ENCODE measurements at regions not wholly inside any gene's neighbourhood (a gene's known extent, or its start where the extent isn't known, plus 50 kb on each side); places are given as distances from the start of the nearest gene placed in this dataset.

DNA sequence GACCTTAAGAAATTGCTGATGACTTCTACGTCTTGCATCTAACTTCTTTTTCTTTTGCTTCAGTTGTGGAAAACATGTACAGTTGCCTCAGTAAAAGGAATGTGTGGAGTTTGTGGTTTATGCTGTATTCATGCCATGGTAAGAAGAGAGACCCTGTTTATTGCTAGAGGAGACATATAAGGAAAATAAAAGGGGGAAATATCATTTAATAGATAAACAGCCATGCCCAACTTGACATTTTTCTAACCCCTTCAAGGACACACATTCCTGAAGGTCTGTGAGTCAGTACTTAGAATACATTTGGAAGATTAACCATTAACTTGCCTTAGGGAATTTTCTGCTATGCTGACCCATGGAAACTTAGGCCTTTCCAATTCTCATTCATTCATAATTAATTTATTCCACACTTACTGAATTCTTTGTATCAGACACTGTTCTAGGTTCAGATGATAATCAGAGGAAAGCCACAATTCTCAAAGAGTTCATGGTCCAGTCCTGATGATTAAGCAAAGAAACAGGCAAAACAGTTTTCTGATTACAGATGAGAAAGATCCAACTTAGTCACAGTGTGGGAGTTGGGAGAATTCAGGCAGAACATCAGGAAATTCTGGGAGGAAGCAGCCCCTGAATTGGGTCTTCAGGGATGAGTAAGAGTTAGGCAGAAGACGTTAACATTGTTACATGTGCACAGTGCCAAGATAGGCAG is 329.8 kb upstream of the RASGRP1 start:
- no peak for DNase-seq

DNA sequence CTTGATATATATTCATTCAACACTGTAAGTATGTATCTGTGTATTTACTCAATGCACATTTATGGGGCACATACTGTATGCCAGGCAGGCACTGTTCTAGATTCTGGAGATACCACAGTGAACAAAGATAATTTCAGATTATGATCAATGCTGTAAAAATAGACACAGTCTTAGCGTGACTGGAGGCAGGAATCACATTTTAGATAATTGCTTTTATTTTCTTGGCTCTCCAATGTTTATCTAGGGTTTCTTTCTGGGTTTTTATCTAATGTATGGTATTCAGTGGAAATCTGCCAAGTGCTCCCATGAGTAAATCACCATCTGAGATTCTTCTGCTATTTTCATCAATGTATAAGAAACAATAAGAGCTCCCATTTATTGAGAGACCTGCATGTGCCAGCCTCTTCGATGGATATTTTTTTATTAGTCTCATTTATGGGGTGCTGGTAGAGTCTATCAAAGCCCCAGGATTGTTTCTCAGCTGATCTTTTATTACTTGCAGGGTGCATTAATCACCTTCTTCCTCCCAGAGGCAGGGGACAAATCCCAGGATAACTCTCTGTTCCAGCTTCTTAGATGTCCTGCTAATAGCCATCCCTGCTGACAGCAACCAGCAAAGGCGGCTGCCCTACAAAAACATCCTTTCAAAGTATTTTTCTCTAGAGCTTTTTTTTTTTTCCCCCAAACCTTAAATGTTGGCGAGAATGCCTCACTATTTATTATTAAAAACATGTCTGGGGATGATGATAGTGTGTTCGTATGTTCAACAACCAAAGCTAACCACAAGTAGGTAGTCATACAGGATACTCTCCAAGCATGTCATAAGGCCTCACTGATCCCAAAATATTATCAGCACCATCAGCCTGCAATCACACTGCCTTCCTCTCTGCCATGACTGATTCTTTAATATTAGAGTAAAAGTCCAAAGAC is 331.0 kb upstream of the RASGRP1 start:
- no peak for DNase-seq

DNA sequence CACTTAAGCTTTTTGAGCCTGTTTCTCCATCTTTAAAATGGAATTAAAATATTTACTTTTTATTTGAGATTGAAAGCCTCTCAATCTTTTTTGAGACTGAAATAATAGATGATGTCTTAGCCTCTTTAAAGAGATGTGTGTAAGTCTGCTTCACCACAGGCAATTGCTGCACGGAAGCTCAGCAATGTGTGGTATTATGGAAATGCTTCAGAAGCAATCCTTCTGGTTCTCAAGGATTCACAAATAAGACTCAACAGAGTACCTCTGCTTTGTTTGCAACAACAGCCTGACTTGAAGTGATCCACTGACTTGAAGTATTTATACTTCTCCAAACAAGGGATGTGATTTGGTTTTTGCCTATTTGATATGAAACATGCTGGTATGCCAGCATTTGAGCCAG is 332.0 kb upstream of the RASGRP1 start:
- no peak for DNase-seq

DNA sequence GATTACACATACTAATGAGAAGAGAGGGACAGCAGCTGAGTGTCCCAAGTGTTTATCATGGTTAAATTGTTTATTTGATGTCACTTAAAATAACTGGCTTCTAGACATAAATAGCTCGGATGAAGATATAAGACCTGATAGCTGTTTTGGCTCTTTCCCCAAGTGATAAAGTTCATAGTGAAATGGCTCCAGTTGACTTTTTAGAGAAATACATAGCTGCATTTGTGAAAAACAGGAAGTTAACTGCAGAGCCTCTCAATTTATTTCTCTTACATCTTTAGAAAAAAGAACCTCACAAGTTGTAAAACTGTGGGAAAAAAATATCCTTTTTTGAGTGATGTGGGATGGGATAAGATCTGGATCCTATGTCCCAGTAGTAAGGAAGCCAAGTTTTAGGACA is 332.9 kb upstream of the RASGRP1 start:
- DNase-seq, result no peak

DNA sequence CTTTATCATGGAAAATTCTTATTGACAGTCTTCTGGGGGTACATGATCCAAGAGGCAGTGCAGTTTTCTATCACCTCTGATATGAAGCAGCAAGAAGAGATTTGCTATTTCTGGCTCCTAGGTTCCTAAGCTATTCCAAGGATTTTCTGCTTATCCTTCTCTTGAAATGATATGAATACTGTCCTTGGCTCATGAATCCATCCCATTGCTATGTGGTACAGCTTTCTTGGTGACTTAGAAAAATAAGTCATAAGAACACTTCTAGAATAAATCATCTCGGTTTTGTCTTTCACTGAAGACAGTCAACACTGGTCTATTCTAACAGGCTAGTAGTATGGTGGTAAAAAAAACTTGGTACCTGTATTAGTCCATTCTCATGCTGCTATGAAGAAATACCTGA is 333.6 kb upstream of the RASGRP1 start:
- no peak for DNase-seq

DNA sequence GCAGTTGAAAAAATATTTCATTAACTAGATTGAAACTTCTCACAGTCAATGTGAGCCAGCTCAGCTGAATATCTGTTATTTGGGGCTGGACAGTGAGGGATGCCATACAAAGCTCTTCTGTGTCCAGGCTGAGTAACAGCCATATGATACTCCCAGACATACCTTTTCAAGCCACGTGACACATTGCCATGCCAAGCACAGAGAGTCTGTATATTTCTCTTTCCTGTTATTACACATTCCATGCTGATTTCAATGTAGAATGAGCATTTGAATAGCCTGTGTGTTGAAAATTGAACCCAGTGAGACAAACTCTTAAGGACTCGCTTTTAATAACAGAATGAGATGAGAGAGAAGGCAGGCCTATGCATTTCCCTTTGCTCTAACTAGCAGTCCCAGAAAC is 334.7 kb upstream of the RASGRP1 start:
- DNase-seq, result no peak

DNA sequence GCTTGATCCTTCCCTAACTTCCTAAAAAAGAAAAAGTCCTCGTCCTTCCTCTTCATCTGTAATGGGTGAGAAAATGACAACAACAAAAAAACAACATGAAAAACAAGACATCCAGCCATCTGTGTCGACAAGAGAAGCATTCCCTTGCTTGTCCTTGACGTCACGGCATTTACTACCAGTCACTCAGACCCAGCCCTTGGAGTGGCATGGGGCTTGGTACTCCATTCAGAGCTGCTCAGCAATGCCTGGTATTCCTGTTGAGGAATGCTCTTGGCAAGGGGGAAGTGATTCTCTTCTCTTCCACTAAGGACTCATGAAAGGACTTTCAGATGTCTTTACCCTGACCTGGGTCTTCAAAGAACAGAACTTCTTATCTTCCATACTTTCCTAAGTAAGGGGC is 339.7 kb upstream of the RASGRP1 start:
- DNase-seq, result no peak

DNA sequence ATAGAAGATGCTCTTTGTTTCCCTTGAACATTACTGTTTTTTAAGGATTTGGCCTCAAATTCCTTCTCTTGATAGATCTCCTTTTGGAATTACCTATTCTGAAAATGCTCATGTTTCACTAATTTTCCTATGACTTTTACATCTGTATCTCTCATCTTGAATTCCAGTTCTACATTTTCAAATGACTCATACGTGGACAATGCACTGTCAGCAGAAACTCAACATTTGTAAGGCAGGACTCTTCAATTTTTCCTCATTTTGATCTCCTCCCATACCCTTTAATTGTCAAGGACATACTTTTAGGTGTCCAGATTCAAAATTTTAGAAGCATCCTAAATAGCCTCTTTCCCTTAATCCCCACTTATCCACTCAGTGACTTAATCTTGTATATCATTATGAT is 341.0 kb upstream of the RASGRP1 start:
- DNase-seq, result no peak

DNA sequence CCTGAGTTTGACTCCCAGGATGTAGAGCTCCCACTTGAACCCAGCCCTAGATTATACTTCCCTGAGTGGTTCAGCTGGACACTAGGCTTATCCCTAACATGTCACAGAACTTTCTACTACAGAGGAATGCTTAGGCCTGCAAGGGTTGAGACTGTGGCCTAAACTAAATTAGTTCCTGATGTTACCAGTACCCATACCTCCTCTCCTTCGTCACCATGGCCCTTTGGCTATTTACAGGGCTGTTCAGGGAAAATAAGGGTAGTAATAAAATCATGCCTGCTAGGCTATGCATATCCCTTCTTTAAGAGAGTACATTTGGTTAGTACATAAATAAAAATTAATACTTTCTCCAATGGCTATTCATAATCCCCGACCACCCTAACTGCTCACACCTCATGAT is 356.4 kb upstream of the RASGRP1 start:
- DNase-seq, result no peak

DNA sequence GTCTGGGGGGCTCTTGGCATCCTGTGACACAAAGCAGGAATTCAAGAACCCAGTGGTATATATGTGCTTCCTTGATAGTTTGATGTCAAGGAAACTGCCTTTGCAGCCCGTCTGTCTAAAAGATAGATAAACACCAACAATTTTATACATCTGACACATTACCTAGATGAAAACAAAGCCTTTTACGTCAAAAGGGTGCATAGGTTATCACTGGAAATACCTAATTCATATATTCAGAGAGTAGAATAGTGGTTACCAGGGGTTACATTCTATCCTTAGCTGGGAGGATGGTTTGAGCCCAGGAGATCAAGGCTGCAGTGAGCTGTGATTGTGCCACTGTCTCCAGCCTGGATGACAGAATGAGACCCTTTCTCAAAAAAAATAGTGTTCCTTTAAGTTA is 356.9 kb upstream of the RASGRP1 start:
- no peak for DNase-seq

DNA sequence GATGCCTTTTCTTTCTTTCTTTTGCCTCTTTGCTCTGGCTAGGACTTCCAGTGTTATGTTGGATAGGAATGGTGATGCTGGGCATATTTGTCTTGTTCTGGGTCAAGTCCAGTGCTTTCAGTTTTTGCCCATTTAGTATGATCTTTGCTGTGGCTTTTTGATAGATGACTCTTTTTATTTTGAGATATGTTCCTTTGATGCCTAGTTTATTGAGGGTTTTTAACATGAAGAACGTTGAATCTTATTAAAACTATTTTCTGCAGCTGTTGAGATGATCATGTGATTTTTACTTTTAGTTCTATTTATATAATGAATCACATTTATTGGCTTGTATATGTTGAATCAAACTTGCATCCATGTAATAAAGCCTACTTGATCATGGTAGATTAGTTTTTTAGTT is 363.8 kb upstream of the RASGRP1 start:
- DNase-seq, result no peak

DNA sequence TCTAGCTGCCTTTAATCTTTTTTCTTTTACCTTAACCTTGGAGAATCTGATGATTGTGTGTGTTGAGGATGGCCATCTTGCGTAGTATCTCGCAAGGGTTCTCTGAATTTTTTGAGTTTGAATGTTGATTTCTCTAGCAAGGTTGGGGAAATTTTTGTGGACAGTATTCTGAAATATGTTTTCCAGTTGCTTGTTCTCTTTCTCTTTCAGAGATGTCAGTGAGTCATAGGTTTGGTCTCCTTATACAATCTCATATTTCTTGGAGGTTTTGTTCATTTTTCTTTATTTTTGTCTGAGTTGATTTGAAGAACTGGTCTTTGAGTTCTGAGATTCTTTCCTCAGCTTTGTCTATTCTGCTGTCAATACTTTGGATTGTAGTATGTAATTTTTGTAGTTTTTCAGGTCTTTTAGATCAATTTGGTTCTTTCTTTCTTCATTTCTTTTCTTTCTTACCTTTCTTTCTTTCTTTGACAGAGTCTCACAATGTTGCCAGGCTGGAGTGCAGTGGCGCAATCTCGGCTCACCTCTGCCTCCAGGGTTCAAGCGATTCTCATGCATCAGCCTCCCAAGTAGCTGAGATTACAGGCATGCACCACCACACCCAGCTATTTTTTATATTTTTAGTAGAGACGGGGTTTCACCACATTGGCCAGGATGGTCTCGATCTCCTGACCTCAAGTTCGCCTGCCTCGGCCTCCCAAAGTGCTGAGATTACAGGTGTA is 366.4 kb upstream of the RASGRP1 start:
- no peak for DNase-seq

DNA sequence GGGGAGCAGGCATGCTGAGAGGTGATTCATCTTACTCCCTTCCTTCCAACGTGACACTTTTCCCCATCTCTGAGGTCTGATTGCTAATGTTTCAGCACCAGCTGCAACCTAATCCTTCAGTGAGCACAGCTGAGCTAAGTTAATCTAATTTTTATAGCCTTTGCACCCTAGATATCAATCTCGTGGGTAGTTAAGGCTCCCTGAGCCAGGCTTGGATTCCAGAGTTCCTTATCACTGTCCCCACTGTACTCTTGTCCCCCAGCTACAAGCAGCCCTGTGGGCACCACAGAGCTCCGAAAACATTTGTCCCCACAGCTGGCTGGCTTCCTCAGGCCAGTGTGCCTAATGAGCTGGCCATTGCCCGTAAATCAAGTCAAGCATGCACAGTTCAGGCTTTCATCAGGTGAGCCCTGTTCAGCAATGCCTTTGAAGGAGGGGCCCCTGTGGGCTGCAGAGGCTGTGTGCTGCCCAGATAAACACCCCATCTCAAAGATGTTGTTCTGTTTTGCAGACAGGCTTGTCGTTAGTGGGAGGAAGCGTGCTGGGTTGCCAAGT is 376.9 kb upstream of the RASGRP1 start:
- DNase-seq, result no peak

DNA sequence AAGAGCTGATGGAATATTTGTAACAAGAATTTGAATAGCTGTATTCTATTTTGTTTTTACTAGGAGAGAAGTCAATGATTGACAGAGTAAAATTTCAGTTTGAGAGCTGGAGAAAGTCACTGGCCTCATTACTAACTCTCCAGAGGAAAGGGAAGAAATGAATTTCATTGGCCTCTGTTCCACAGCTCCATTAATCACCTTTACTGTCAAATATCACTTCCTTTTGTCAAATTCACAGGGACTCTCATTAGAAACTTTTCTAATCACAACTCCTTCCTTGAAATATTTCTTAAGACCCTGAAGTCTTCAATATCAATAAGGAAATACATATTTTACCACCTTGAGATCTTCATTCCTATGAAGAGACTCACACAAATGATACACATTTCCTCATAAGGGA is 379.9 kb upstream of the RASGRP1 start:
- DNase-seq, result no peak

DNA sequence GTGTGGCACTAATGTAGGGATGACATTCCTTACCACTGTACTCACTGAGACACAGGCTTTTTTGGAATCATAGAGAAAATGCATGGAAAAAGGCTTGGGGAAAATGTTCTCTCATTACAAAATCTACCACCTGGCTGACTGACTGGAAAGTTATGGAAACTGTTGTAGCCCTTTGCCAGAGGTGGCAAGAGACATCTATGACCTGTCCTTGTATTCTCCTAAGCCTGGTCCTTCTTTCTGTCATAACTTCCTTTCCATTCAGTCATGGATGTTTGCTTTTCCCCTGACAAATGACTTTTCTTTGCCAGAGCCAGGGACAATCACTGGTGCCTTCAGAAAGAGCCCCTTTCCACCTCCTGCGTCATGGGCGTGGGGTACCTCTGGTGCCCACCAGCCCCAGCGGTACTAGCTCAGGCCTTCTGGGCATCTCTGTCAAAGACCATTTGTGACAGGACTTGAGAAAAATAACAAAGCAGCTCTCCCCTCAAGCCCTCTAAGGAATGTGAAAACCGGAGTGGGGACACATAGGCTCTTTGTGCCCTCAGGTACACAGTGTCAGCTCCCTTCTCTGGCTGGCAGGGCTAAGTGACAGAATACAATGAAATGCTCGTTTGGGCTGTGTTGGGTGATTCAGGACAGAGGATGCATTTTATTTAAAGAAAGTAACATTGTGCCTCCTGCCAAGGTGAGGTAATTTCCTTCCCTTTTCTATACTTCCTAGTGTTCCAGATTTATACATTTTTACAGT is 381.1 kb upstream of the RASGRP1 start:
- DNase-seq, result peak; percentile 12

DNA sequence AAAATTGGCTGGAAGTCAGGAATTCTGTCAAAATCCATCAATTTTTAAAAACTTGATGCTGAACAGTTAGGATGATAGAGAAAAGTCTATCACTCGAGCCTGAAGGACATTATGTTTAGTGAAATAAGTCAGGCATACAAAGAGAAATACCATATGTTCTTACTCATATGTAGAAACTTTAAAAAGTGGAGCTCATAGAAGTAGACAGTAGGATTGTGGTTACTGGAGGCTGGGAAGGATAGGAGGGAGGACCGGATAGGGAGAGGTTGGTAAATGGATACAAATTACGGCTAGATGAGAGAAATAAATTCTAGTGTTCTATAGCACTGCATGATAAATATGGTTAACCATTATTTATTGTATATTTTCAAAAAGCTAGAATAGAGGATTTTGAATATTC is 389.5 kb upstream of the RASGRP1 start:
- DNase-seq, result no peak

DNA sequence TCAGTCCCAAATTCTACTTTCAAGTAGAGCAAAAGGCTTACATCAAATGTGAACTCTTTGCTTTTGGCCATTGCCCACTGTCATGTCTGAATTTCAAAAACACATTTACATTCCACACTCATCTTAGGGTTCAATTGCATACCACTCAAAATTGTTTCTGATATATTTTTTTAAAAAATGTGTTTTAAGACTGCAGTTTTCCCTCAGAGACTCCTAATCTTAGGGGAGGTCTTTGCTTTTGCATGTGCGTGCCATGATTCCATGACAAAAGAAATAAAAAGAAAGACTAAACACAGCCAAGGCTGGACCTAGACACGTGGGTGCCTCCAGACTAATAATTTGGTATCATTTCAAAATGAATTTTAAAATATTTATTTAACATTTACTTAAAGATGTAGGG is 396.8 kb upstream of the RASGRP1 start:
- no peak for DNase-seq

DNA sequence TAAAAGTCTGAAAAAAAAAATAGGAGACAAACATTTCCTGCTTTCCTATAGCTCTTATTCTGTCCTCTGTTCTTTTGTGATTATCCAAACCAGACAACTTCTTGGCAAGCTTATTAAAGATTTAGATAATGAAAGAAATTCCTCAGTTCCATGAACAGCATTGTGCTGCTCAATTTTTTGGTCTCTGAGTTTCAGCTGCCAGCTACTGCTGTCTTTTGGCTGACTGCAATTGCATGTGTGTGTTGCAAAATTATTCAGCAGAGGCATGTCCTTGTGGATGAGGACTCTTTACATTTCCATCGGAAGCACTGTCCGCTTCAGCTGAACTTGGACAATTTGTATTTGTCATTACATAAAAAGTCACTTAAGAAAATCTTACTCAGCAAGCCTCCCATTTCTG is 397.3 kb upstream of the RASGRP1 start:
- peak; percentile 53 for DNase-seq

DNA sequence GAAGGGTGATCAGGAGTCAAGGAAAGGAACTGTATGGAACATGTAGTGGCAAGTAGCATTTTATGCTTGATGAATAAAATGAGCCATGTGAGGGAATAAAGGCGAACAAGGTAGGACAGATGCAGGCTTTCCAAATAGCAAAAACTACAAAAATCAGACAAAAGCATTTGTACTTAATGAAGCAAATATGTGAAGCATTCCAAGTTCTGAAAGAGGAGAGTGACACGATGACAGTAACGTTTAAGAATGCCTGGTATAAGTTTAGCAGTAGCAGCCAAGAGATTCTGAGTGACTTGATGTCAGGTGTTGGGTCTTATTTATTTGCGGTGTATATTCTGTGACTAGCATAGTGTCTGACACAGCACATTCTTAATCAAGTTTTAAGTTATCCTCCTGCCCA is 408.2 kb upstream of the RASGRP1 start:
- no peak for DNase-seq

DNA sequence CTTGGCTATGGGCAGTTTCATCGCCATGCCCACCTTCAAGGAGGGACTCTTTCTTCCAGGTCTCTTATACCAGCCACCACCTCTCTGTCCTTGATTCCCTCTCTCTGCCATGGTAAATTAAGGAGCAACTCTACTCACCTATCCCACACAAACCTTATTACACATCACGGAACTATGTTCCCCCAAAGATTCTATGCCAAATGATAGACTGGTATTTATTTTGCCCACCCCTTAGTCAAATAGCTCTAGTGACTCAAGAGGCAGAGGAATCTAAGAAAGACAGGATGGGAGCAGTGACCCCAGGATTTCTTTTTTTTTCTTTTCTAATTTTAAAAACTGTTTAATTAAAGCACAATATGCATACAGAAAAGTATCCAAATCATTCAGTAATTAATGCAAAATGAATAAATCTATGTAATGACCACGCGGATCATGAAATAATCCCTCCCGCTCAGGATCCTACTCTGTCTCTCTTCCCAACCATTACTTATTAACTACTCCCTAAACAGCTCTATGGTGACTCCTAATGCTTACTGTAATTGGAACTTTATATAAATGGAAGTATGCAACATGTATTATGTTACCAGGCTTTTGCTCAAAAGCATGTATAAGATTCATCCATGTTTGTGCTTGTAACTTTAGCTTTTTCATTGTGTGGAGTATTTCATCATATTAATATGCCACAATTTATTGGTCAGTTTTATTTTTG is 410.8 kb upstream of the RASGRP1 start:
- DNase-seq, result no peak

DNA sequence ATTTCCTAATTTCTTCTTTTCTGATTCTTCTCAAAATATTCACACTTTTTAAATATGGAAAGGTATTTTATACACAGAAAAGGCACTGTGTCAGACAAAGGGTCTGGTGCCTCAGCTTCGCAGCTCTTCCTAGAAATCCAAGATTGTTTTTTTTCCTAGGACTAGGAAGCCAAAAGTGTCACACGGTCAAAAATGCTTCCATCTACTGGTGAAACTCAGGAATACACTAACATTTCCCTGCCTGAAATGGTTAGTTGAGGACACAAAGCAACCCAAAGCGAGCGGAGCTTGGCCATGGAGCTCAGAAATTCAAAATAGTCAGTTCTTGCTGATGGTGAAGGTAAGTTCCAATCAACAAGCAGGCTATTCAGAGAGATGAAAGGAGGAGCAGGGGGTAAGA is 426.5 kb upstream of the RASGRP1 start:
- peak; percentile 25 for DNase-seq

DNA sequence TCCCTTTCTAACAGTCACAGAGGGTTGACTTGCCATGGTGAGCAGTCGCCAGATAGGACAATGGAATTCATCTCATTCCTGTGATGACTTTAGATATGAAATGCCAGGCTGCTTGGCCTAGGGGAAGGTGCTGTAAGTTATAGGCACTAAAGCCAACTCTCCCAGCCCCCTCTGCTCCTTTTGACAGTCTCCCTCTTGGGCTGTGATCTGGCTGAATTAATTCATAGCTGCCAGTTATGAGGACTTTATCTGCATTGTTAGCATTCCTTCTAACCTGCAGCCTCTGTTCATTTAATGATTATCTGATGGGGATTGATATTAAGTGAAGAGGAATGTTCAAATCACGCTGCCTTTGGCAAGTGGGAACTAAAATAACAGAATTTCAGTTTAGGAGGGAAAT is 427.1 kb upstream of the RASGRP1 start:
- DNase-seq, result no peak
